Endothelial cell of hepatic sinusoid (primary cell): ENCODE measurements at regions not wholly inside any gene's neighbourhood (a gene's known extent, or its start where the extent isn't known, plus 50 kb on each side); places are given as distances from the start of the nearest gene placed in this dataset.

Source experiments
- in situ Hi-C: cut with HindIII; loops from 2 replicates; pipeline ENCODE4 v1.10.0; 2017; ENCODE audit warnings: low sequenced_read_pairs

DNA sequence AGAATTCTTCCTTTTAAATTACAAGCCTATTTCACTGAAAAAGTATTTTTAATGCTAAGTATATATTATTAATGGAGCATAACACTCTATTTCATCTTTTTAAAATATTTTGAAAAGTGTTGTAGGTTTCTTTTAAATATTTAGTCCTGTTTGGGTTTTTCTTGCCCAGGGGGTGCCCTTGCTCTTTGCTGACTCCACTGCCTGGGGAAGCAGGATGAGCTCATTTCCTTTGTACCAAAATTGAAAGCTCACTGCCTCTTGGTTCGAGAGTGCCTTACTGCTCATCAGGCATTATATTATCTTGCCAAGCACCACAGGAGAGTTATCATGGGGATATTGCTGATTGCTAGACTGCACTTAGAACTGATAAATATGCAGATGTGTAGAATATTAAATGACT lies 819.2 kb downstream of the PCDH18 start:
- in situ Hi-C loops: no loop called here

- in situ Hi-C loops: no loop called here
Observed at GRCh38 chr4:136709897-136710296, 822.4 kb downstream of the PCDH18 start.

DNA sequence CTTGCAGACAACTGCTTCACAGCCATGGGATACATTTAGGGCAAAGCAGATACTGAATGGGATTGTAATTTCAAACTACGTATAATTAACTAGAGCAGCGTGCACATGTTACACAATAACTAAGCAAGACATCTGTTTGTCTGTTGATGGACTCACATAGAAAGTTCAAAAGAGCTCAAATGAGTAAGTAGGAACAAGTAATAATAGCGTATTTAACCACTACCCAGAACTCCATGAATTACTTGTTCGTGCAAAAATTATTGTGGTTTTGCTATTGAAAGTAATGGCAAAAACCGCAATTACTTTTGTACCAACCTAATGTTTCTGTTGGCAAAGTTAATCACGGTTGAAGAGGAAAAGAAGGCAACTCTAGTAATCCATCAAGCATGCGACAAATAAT lies 825.4 kb downstream of the PCDH18 start:
- in situ Hi-C loops: no loop called here

- in situ Hi-C loops: no loop called here
Observed at GRCh38 chr4:136699905-136700304, 832.4 kb downstream of the PCDH18 start.

DNA sequence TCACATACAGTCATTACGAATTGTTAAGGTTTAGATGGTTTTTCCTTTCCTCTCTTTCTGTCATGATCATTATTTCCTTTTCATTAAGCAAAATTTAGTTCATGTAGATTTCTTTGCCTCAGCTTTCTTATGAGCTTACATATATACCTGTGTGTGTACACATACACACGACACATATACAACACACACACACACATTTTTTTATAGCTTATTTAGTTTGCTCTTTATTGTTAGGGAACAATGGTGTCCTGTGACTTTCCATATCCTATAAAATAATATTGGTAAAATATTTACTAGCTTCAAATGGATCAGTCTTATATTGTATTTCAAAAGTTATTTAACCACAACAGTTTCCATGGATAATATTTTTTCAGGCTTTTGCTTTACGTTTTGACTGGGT lies 840.7 kb downstream of the PCDH18 start:
- in situ Hi-C loops: no loop called here

- in situ Hi-C loops: no loop called here
Observed at GRCh38 chr4:136690360-136690759, 841.9 kb downstream of the PCDH18 start.

- in situ Hi-C loops: no loop called here
Observed at GRCh38 chr4:136687596-136687995, 844.7 kb downstream of the PCDH18 start.

DNA sequence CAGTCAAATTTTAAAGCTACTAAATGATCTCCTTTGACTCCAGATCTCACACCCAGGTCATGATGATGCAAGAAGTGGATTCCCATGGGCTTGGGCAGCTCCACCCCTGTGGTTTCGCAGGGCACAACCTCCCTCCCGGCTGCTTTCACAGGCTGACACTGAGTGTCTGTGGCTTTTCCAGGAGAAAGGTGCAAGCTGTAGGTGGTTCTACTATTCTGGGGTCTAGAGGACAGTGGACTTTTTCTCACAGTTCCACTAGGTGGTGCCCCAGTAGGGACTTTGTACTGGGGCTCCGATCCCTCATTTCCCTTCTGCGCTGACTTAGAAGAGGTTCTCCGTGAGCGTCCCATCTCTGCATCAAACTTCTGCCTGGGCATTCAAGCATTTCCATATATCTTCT lies 845.2 kb downstream of the PCDH18 start:
- in situ Hi-C loops: no loop called here

- in situ Hi-C loops: no loop called here
Observed at GRCh38 chr4:136680761-136681160, 851.5 kb downstream of the PCDH18 start.

DNA sequence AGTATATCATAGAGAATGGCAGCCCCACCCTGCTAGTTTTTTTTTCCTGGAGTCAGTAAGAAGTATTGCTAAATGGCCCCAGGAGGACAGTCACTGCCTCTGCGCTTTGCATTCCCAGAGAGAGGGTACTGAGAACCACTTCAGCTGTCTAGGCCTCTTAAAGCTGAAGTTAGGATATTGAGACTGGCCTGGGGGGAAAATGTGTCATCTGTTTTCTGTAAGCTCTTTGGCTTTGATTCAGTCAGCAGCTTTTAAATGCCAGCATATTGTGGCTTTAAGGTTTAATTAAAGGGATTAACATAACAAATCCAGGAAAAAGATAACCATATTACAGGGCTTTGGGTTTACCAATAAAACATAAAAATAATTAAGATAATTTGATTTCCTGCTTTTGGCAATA lies 852.0 kb downstream of the PCDH18 start:
- in situ Hi-C loops: no loop called here

DNA sequence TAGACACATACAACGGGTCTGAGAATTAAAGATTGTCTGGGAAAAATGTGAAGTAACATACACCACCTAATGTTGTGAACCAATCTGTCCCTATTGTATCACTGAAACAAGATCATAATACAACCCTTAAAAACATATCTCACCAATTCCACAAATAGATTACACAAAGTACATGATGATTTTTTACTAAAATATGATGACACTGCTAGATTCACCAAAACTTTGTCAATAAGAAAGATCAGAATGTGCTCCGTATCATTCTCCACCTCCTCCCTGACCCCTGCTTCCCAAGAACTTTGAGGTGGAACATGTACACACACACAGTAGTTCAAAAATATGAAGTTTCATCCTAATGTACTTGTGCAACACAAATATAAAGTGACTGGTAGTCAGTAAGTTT lies 862.0 kb downstream of the PCDH18 start:
- in situ Hi-C loops: no loop called here

GRCh38 chr4:136664988-136665387 lies 867.3 kb downstream of the PCDH18 start:
- in situ Hi-C loops: no loop called here

DNA sequence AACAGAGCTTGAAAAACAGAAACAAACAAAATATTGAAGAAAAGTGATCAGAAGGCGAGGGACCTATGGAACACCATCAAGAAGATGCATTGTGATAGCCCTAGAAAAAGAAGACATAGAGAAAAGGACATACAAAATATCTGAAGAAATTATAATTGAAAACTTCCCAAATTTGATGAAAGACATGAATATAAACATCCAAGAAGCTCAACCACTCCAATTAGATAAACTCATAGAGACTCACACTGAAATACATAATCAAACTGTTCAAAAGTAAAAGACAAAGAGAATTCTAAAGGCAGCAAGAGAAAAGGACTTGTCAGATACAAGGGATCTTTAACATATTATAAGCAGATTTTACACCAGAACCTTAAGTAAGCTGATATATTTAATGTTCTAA lies 869.8 kb downstream of the PCDH18 start:
- in situ Hi-C loops: no loop called here

DNA sequence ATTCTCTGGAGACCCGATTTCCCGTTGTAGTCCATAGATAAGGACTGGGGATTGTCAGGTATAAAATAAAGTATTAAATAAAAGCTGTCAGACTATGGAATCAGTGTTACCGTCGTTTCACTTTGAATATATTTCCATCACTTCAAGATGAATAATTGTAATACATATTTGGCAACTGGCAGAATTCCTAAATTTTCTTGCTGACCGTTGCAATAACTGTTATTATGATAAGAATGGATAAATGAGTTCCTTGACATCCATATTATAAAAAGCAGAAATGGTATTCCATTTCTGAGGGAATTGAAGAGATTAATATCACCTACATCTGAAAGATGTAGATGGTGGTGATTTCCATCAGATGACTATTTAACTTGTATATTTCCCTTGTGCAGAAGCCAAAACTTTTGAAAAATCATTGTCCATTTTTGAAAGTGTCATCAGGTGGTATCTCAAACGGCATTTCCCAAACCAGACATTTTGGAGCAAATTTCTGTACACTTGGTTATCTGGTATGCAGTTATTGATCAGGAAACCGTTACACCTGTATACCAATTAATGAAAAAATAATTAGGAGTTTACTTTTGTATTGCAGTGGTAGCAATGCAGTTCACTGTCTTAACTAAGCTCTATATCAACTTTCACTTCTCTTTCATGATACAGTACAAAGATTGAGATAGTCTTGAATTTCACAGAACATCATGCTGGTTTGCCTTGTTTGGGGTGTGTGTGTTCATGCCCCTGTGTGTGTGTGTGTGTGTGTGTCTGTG lies 878.5 kb downstream of the PCDH18 start:
- in situ Hi-C loops: no loop called here

DNA sequence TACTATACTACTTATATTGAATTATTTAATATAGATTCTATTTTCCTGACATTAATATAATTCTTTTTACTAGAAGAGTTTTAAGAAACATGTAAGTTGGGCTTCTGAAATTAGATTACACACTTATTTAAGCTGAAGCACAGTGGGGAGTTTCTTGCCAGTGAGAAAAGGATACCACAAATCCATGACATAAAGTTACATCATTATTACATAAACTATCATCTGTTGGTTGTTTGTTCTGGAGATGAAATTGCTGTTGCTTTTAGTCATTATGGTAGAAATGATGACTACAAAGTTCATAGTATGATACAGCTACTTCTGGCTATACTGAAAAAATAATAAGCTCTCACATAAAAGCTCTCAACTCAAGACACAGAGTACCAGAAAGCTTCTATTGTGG lies 880.4 kb downstream of the PCDH18 start:
- in situ Hi-C loops: no loop called here

DNA sequence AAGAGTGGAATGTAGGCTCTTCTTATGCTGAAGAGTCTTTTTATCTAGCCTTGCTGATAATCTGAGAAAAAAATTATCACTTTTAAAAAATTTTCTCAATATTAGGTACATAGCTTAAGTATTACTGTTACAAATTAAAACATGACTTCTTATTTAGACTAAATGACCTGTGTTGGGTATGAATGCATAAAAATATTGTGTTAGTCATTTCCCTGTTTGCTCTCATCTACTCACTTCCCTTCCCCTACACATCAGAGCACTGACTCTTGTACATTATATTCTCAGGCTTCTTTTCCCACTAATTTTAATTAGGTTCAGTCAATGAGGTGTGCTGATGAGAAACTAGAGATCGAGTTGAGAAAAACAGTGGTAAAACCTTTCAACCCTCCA lies 881.0 kb downstream of the PCDH18 start:
- in situ Hi-C loops: no loop called here

DNA sequence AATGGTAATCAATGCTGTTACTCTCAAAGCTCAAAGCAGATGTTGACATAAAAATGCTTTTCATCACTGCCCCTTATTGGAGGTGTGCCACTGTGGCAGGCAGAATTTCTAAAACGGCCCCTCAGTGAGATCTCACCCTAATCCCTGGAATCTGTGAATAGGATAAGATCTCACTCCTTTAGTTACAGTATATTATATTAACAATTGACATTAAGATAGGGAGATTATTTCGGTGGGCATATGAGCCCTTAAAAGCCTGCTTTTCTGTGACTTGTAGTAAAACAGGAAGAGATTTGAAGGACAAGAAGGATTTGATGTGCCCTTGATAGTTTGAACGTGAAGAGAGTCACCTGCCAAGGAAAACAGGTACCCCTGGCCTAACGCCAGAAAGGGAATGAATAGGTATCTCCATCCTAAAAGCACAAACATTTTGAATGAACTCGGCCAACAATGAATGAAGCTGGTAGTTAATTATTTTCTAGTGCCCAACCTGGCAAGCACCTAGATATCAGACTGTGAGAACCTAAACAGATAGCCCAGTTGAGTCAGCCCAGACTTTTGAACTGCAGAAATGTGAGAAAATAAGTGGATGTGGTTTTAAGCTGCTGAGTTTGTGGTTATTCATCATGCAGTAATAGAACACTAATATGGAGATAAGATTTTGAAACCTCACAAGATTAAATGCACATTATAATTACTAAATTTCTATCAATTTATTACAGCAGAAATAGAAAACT lies 881.6 kb downstream of the PCDH18 start:
- in situ Hi-C loops: no loop called here

GRCh38 chr4:136644279-136644678 lies 888.0 kb downstream of the PCDH18 start:
- in situ Hi-C loops: no loop called here

GRCh38 chr4:136643416-136643815 lies 888.9 kb downstream of the PCDH18 start:
- in situ Hi-C loops: no loop called here

GRCh38 chr4:136637071-136637777 lies 895.1 kb downstream of the PCDH18 start:
- in situ Hi-C loops: no loop called here

DNA sequence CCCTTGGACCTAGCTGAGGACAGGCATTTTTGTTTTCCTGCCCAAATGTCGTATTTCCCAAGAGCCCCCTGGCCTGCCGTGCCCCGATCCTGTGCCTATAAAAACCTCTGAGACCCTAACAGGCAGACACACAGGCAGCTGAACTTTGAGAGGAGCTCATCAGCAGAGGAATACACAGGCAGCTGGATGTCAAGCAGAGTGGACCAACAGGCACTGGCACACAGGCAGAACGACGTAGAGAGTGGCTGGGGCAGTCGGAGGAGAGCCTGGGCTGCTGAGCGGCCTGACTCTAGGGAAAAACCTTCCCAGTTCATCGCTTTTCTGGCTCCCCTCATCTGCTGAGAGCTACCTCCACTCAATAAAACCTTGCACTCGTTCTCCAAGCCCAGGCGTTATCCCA lies 896.1 kb downstream of the PCDH18 start:
- in situ Hi-C loops: no loop called here

DNA sequence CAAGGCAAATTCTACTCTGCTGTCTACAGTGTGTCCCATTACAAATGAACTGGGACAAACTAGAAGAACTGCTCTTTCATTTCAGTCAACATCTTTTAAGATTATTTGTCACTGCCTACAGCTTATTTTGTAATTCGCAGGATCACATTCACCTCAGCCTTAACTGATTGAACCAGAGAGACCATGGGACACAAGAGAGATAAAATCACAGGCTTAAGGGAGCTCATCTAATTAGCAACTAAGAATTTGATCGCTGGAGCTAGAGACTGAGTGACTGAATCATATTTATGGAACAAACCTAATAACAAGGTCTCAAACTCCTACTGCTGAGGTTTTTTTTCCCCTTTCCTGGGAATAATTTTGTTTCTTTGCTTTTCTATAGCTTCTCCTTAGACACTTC lies 898.2 kb downstream of the PCDH18 start:
- in situ Hi-C loops: no loop called here
